GM12878 (cell line): ENCODE measurements at regions not wholly inside any gene's neighbourhood (a gene's known extent, or its start where the extent isn't known, plus 50 kb on each side); places are given as distances from the start of the nearest gene placed in this dataset.
A peak's percentile ranks its signal among the peaks of the same experiment; 100 is the strongest.

Experiments used
- ATAC-seq: fragments of 200-7000 bp; cut with Tn5 transposase; 3 replicates; pipeline ENCODE4 v1.9.1; 2020; ENCODE audit warnings: mild to moderate bottlenecking, moderate library complexity
- BruUV-seq: library from RNA; stranded (reverse); fragments of 400-500 nt; replicated peaks from 2 replicates; lab custom pipeline; 2021; lab: Mats Ljungman, UMichigan
- CTCF ChIA-PET: fragments of 300-600 bp; sonication (Branson Sonifier 250); formaldehyde crosslinking; extraction: SDS; loops from one replicate; lab custom pipeline; 2021; ENCODE audit warnings: inconsistent platforms; lab: Yijun Ruan, JAX
- POLR2A ChIA-PET: fragments of 350-600 bp; formaldehyde crosslinking; extraction: SDS; loops from one replicate; lab custom pipeline; 2021; ENCODE audit warnings: inconsistent platforms; lab: Charles Lee
- RAD21 ChIA-PET: fragments of 300-600 bp; sonication (Branson Sonifier 250); formaldehyde crosslinking; loops from one replicate; lab custom pipeline; 2023; ENCODE audit warnings: antibody characterized with exemption; ENCODE audit not compliant: unreplicated experiment; lab: Charles Lee
- SMC1A ChIA-PET: fragments of 300-600 bp; sonication (Branson Sonifier 250); formaldehyde crosslinking; loops from one replicate; lab custom pipeline; 2023; ENCODE audit not compliant: unreplicated experiment, uncharacterized antibody; lab: Charles Lee
- DNase-seq: peaks from one replicate; pipeline ENCODE4 v3.0.0-alpha.2; 2011; ENCODE audit warnings: low read depth, low spot score
- FAIRE-seq: peaks from 3 replicates; lab custom pipeline; 2011; peaks lifted over from hg19 to GRCh38; lab: Jason Lieb, UNC
- H2AFZ ChIP-seq: 2 replicates; pipeline ENCODE4 v1.6.0; 2011; ENCODE audit warnings: low read depth, low read length, control low read depth; ENCODE audit not compliant: control insufficient read depth
- H3K27ac ChIP-seq: 2 replicates; pipeline ENCODE4 v1.5.1; 2011; ENCODE audit warnings: control low read depth; ENCODE audit not compliant: control insufficient read depth, insufficient read depth
- H3K27me3 ChIP-seq, 2 experiments: replicated peaks in 1 of 2; 2 replicates each; pipeline versions ENCODE4 v1.6.0 to v1.6.1; 2011; ENCODE audit warnings: low read length in 1 of 2; ENCODE audit not compliant: control insufficient read depth in 2 of 2, insufficient read depth in 2 of 2
- H3K36me3 ChIP-seq, 2 experiments: 2 replicates each; pipeline ENCODE4 v1.5.1; 2011; ENCODE audit warnings: low read length in 1 of 2; ENCODE audit not compliant: control insufficient read depth in 2 of 2, insufficient read depth in 2 of 2
- H3K4me1 ChIP-seq: 2 replicates; pipeline ENCODE4 v1.6.1; 2011; ENCODE audit warnings: mild to moderate bottlenecking, low read length, moderate library complexity, mixed read lengths; ENCODE audit not compliant: control insufficient read depth, insufficient read depth
- H3K4me2 ChIP-seq: 2 replicates; pipeline ENCODE4 v1.6.0; 2011; ENCODE audit warnings: control low read depth; ENCODE audit not compliant: control insufficient read depth, insufficient read depth
- H3K4me3 ChIP-seq: fragments of 200-600 bp; sonication (generic); 2 replicates; pipeline ENCODE4 v1.5.1; 2016
- H3K79me2 ChIP-seq: 2 replicates; pipeline ENCODE4 v1.6.0; 2011; ENCODE audit warnings: low read length; ENCODE audit not compliant: control insufficient read depth, insufficient read depth
- H3K9ac ChIP-seq: 2 replicates; pipeline ENCODE4 v1.8.0; 2011; ENCODE audit warnings: low read length, control low read depth, mixed read lengths; ENCODE audit not compliant: control insufficient read depth, insufficient read depth
- H3K9me3 ChIP-seq: replicated peaks from 3 replicates; pipeline ENCODE4 v1.5.1; 2011; ENCODE audit warnings: mild to moderate bottlenecking, low read length; ENCODE audit not compliant: control insufficient read depth, insufficient read depth
- H4K20me1 ChIP-seq: 2 replicates; pipeline ENCODE4 v1.6.0; 2011; ENCODE audit not compliant: control insufficient read depth, insufficient read depth
- HDAC6 ChIP-seq: fragments of 200-600 bp; sonication (generic); IDR thresholded peaks from one replicate; pipeline ENCODE4 v1.8.0; 2017; ENCODE audit warnings: antibody characterized with exemption; ENCODE audit not compliant: unreplicated experiment
- HDGF ChIP-seq: fragments of 450-650 bp; IDR thresholded peaks from 2 replicates; pipeline ENCODE4 v1.6.1; 2016; ENCODE audit warnings: antibody characterized with exemption
- MTA3 ChIP-seq: IDR thresholded peaks from 2 replicates; pipeline ENCODE4 v1.6.1; 2012; ENCODE audit warnings: low read length, inconsistent platforms, borderline replicate concordance
- NBN ChIP-seq: fragments of 450-650 bp; IDR thresholded peaks from 2 replicates; pipeline ENCODE4 v1.6.1; 2016
- PKNOX1 ChIP-seq: fragments of 450-650 bp; IDR thresholded peaks from 2 replicates; pipeline ENCODE4 v1.6.1; 2016; ENCODE audit warnings: mild to moderate bottlenecking
- PML ChIP-seq: IDR thresholded peaks from 2 replicates; pipeline ENCODE4 v1.6.1; 2012; ENCODE audit warnings: low read length, inconsistent platforms
- SREBF1 ChIP-seq: IDR thresholded peaks from 2 replicates; pipeline ENCODE4 v1.6.1; 2012; ENCODE audit warnings: mild to moderate bottlenecking, low read length
- SREBF2 ChIP-seq: IDR thresholded peaks from 2 replicates; pipeline ENCODE4 v1.6.1; 2012; ENCODE audit warnings: mild to moderate bottlenecking, low read length
- TBL1XR1 ChIP-seq: IDR thresholded peaks from 2 replicates; pipeline ENCODE4 v1.6.1; 2012; ENCODE audit warnings: low read depth, low read length, improper control_type of control experiment
- WGBS: methylation state at CpG from one replicate; pipeline ENCODE4 v1.1.6; 2016; ENCODE audit warnings: low lambda C conversion rate; ENCODE audit not compliant: insufficient replicate concordance, insufficient coverage; ENCODE audit errors: missing lambda C conversion rate; 5-methylcytosine and 5-hydroxymethylcytosine counted together
- in situ Hi-C: fragments of 300-500 bp; cut with MboI; formaldehyde crosslinking; loops from 9 replicates; pipeline ENCODE4 v1.14.3; 2018; ENCODE audit warnings: mixed read lengths
- intact Hi-C: fragments of 100-400 bp; cut with micrococcal nuclease; formaldehyde crosslinking; loops from one replicate; pipeline ENCODE4 v1.14.2; 2022; ENCODE audit not compliant: unreplicated experiment

GRCh38 chr12:16756833-16757555 lies 151.0 kb upstream of the LMO3 start:
- SMC1A ChIA-PET = interaction anchor here (0.7 to 5.6 kb wide), 16 partner anchors 7 to 309 kb away, joined by 3 to 27 read pairs (median 4); no protein-coding TSS in a partner anchor
- no peak overlapping the region for H3K4me3 ChIP-seq
- no peak overlapping the region for H2AFZ ChIP-seq
- BruUV-seq = no TSS peak
- H3K27me3 ChIP-seq = no peaks in the 10 kb centered on the region
- intact Hi-C loops = no loop called here
- no peak for TF ChIP-seq HDGF
- no peak for TF ChIP-seq PML
- no peak for TF ChIP-seq SREBF1
- no peak for TF ChIP-seq MTA3
- TF ChIP-seq, all 136 proteins: peak for 0
- no peaks in the 10 kb centered on the region for H3K4me1 ChIP-seq
- H3K9me3 ChIP-seq = no peaks in the 10 kb centered on the region
- RAD21 ChIA-PET = interaction anchor here (0.7 to 1.5 kb wide), 5 partner anchors 9 to 146 kb away, joined by 3 to 7 read pairs (median 3); no protein-coding TSS in a partner anchor
- peak; percentile 70 for ATAC-seq
- H3K36me3 ChIP-seq = no peaks in the 10 kb centered on the region
- FAIRE-seq = no peak
- CTCF ChIA-PET = interaction anchor here (0.6 to 2.6 kb wide), 5 partner anchors 9 to 105 kb away, joined by 3 to 11 read pairs (median 3); no protein-coding TSS in a partner anchor
- H3K79me2 ChIP-seq = no peaks in the 10 kb centered on the region
- H3K4me2 ChIP-seq = no peak overlapping the region
- H3K27ac ChIP-seq = no peak overlapping the region
- POLR2A ChIA-PET = no interaction called here
- 6% methylated on average over 8 of the region's 8 CpGs for WGBS
- H4K20me1 ChIP-seq = no peaks in the 10 kb centered on the region
- no peak overlapping the region for H3K9ac ChIP-seq
- in situ Hi-C loops = no loop called here
- peak; percentile 3 for DNase-seq

- H3K4me3 ChIP-seq = no peak overlapping the region
- no peaks in the 10 kb centered on the region for H3K36me3 ChIP-seq
- no peak overlapping the region for H2AFZ ChIP-seq
- ATAC-seq (no peak), DNase-seq (no peak), FAIRE-seq (no peak)
- intact Hi-C loops (no loop called here), in situ Hi-C loops (no loop called here)
- WGBS = 73% methylated on average over 4 of the region's 4 CpGs
- POLR2A ChIA-PET = no interaction called here
- no peak for TF ChIP-seq HDAC6
- TF ChIP-seq NBN = no peak
- no peak for TF ChIP-seq SREBF2
- TF ChIP-seq TBL1XR1 = no peak
- no peak for TF ChIP-seq PKNOX1
- CTCF ChIA-PET = no interaction called here
- RAD21 ChIA-PET = interaction anchor here (0.5 kb wide), 1 partner anchor 54 kb away, joined by 3 read pairs; no protein-coding TSS in a partner anchor
- BruUV-seq = no TSS peak
- H4K20me1 ChIP-seq = no peaks in the 10 kb centered on the region
- no peaks in the 10 kb centered on the region for H3K79me2 ChIP-seq
- no peaks in the 10 kb centered on the region for H3K9me3 ChIP-seq
- SMC1A ChIA-PET = interaction anchor here (1.0 to 1.4 kb wide), 3 partner anchors 40 to 161 kb away, joined by 3 to 4 read pairs (median 4); no protein-coding TSS in a partner anchor
- no peaks in the 10 kb centered on the region for H3K27me3 ChIP-seq
- no peak overlapping the region for H3K9ac ChIP-seq
- no peak overlapping the region for H3K27ac ChIP-seq
- no peaks in the 10 kb centered on the region for H3K4me1 ChIP-seq
- H3K4me2 ChIP-seq = no peak overlapping the region
Observed at GRCh38 chr12:16730772-16731171, 124.8 kb upstream of the LMO3 start.
